ENCODE measurements at regions not wholly inside any gene's neighbourhood (a gene's known extent, or its start where the extent isn't known, plus 50 kb on each side); places are given as distances from the start of the nearest gene placed in this dataset.

DNA sequence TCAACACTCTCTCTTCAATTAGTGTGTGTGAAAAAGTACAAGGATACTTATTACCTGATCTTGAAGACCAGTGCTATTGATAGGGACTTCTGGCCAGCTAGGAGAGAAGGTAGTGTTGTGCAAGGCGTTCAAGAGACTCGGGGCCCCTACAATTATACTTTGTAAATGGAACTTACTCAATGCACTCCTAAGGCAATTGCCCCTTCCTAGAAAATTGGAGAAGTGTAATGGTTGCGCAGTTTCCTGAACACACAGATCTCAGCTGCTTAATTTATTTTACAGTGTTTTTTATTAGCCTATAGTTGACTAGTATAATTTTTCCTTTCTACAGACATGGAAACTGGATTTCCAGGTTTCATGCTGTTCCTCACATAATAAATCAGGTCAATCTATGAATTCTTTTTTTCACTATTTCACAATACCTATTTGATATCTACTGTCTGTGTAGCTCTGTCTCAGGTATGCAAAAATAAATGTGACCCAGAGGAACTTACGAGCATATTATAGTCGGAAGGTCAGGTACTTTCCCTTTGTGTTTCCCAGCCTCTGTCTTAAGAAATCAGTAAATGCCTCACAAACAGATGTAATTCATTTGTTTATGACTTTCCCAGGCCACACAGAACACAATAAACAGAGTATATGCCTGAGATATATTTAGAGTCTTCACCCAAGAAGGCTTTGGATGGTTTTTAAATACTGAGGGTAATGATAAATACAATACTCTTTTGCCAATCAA lies 89.1 kb upstream of the TET2 start:
- ATAC-seq (ENCODE audit: insufficient read depth, low read depth) (no peak), DNase-seq (no peak)
- TF ChIP-seq CTCF (IDR thresholded peaks at IDR 0.05; ENCODE audit: borderline replicate concordance, extremely low read depth, low read length, poor library complexity, severe bottlenecking): no peak
- TF ChIP-seq EZH2 (IDR thresholded peaks at IDR 0.05; ENCODE audit: borderline replicate concordance, low read depth, low read length, severe bottlenecking): no peak
- Histone ChIP-seq H3K4me1 (ENCODE audit: insufficient read depth, low read length) (no peaks in the 10 kb centered on the region), H3K27me3 (ENCODE audit: insufficient read depth, low read length, poor library complexity) (no peaks in the 10 kb centered on the region), H3K27ac (ENCODE audit: low read length) (no peak overlapping the region), H3K4me2 (ENCODE audit: insufficient read depth, low read length) (no peak overlapping the region), H3K9ac (ENCODE audit: low read depth, low read length) (no peak overlapping the region), H2AFZ (ENCODE audit: low read depth, low read length) (no peak overlapping the region), H3K4me3 (ENCODE audit: low read depth in 1 of 2, low read length in 2 of 2) (no peak overlapping the region), H3K9me3 (ENCODE audit: insufficient read depth, low read length, severe bottlenecking) (no peaks in the 10 kb centered on the region), H3K79me2 (ENCODE audit: insufficient read depth, low read length) (no peaks in the 10 kb centered on the region), H4K20me1 (ENCODE audit: insufficient read depth, low read length) (no peaks in the 10 kb centered on the region), H3K36me3 (ENCODE audit: insufficient read depth, low read length) (no peaks in the 10 kb centered on the region)

GRCh38 chr4:105058177-105058812 lies 88.4 kb upstream of the TET2 start:
- Histone ChIP-seq H3K4me2 (ENCODE audit: insufficient read depth, low read length) (no peak overlapping the region), H3K9me3 (ENCODE audit: insufficient read depth, low read length, severe bottlenecking) (no peaks in the 10 kb centered on the region), H4K20me1 (ENCODE audit: insufficient read depth, low read length) (no peaks in the 10 kb centered on the region), H3K4me1 (ENCODE audit: insufficient read depth, low read length) (no peaks in the 10 kb centered on the region), H3K4me3 (ENCODE audit: low read depth in 1 of 2, low read length in 2 of 2) (no peak overlapping the region), H3K79me2 (ENCODE audit: insufficient read depth, low read length) (no peaks in the 10 kb centered on the region), H3K27me3 (ENCODE audit: insufficient read depth, low read length, poor library complexity) (no peaks in the 10 kb centered on the region), H3K9ac (ENCODE audit: low read depth, low read length) (no peak overlapping the region), H3K36me3 (ENCODE audit: insufficient read depth, low read length) (no peaks in the 10 kb centered on the region), H3K27ac (ENCODE audit: low read length) (no peak overlapping the region), H2AFZ (ENCODE audit: low read depth, low read length) (no peak overlapping the region)
- TF ChIP-seq EZH2 (IDR thresholded peaks at IDR 0.05; ENCODE audit: borderline replicate concordance, low read depth, low read length, severe bottlenecking): no peak
- no peak for TF ChIP-seq CTCF (IDR thresholded peaks at IDR 0.05; ENCODE audit: borderline replicate concordance, extremely low read depth, low read length, poor library complexity, severe bottlenecking)
- ATAC-seq (ENCODE audit: insufficient read depth, low read depth) (no peak), DNase-seq (no peak)

- Histone ChIP-seq H3K27me3 (ENCODE audit: insufficient read depth, low read length, poor library complexity) (no peaks in the 10 kb centered on the region), H3K27ac (ENCODE audit: low read length) (no peak overlapping the region), H3K9me3 (ENCODE audit: insufficient read depth, low read length, severe bottlenecking) (no peaks in the 10 kb centered on the region), H3K4me2 (ENCODE audit: insufficient read depth, low read length) (no peak overlapping the region), H2AFZ (ENCODE audit: low read depth, low read length) (no peak overlapping the region), H3K79me2 (ENCODE audit: insufficient read depth, low read length) (no peaks in the 10 kb centered on the region), H3K4me1 (ENCODE audit: insufficient read depth, low read length) (no peaks in the 10 kb centered on the region), H3K9ac (ENCODE audit: low read depth, low read length) (no peak overlapping the region), H3K36me3 (ENCODE audit: insufficient read depth, low read length) (no peaks in the 10 kb centered on the region), H3K4me3 (ENCODE audit: low read depth in 1 of 2, low read length in 2 of 2) (no peak overlapping the region), H4K20me1 (ENCODE audit: insufficient read depth, low read length) (no peaks in the 10 kb centered on the region)
- DNase-seq: no peak
- no peak for ATAC-seq (ENCODE audit: insufficient read depth, low read depth)
- TF ChIP-seq CTCF (IDR thresholded peaks at IDR 0.05; ENCODE audit: borderline replicate concordance, extremely low read depth, low read length, poor library complexity, severe bottlenecking): no peak
- no peak for TF ChIP-seq EZH2 (IDR thresholded peaks at IDR 0.05; ENCODE audit: borderline replicate concordance, low read depth, low read length, severe bottlenecking)
Observed at GRCh38 chr4:105059337-105059736, 87.3 kb upstream of the TET2 start.

All from DND-41 (cell line).